Stimulated activated CD8-positive, alpha-beta memory T cell treated with anti-CD3 and anti-CD28 coated beads, Interleukin-7, amount 100 ng/mL, for 4 hours (primary cell): ENCODE measurements at regions not wholly inside any gene's neighbourhood (a gene's known extent, or its start where the extent isn't known, plus 50 kb on each side); places are given as distances from the start of the nearest gene placed in this dataset.

Source experiments
- DNase-seq, 2 donors: peaks; one replicate each; pipeline ENCODE4 v3.0.0-alpha.2; 2020; ENCODE audit warnings: low read depth in 2 of 2

- no peak for DNase-seq
These were observed 157.5 kb downstream of the SCP2D1 start for GRCh38 chr20:18971121-18971520.

- no peak for DNase-seq
These were observed 158.0 kb downstream of the SCP2D1 start for GRCh38 chr20:18971574-18971973.

DNA sequence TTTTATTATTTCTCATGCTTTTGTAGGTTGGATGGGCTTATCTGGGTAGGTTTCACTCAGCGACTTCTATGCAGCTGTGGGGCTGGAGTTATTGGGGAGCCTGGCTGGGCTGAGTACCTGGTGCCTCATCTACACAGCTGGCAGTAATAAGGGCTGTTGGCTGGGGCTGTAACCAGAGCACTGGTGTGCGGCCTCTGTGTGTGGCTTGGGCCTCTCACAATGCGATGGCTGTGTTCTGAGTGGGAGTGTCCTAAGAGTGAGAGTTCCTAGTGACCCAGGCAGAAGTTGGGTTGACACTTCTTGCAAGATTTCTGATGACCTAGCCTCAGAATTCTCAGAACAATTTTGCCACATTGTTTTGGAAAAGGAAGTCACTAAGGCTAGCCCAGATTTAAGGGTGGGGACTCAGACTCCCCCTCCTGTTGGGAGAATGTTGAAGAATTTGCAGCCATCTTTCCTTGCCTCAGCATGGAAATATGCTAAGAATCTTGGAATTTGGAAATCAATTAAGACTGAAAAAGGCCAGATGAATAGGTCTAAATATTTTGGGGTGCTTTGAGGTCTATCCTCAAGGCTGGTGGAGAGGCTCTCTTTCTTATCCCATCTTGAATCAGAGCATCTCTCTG is 158.8 kb downstream of the SCP2D1 start:
- DNase-seq: no peak

DNA sequence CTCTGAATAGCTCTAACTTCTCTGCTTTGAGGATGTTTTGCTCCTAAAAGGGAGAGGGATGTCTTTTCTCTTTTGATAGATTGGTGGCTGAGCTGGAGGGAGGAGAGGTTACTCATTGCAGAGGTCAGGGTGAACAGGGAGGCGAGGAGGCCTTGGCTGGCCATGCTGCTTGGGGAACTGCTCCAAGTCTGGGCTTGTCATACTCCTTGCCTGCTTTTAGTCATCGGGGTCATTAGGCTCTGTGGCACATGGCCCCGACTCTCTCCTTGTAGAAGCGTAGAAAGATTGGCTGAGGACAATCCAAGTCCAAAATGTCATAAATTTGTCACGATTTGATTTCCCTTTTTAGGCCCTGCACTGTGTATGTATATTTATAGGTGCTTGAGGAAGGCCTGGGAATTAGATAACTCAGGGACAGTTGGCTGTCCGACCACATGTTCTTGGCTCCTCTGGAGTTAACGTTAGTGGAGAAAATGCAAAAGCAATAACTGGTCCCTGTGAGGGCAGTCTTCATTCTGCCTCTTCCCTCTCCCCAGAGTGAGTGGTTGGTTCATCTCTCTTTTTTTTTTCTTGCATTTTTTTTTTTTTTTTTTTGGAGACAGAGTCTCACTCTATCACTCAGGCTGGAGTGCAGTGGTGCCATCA is 160.1 kb downstream of the SCP2D1 start:
- no peak for DNase-seq

DNA sequence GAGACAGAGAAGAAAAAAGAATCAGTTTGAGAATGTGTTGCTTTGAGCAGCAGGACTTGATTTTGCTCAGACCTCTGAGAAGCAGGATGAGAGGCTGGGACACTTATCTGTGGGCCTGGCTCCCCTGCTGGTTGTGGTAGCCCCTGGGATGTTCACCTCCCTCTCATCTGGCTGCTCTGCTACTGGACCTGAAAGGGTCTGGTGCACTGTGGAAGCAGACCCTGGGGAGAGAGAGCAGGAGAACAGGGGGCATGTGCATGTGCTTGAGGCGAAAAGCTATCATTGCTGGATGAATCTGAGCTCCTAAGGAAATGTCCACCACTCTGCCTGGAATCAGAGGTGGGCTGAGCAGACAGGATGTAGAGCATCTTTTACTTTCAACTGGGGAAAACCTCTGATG is 161.1 kb downstream of the SCP2D1 start:
- no peak for DNase-seq

DNA sequence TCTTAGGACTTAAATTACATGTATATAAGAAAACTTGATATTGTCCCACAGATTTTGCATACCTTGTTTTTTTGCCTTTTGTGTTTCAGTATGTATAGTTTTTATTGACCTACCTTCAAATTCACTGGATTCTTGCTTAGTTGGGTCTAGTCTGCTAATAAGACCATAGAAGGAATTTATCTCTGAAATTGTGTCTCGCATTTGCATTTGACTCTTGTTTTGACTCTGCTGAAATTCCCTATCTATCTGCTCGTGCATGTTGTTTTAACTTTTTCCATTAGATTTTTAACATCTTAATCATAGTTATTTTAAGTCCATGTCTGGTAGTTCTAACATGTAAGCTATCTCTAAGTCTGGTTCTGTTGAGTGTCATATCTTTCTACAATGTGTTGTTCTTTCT is 163.9 kb downstream of the SCP2D1 start:
- DNase-seq: no peak

DNA sequence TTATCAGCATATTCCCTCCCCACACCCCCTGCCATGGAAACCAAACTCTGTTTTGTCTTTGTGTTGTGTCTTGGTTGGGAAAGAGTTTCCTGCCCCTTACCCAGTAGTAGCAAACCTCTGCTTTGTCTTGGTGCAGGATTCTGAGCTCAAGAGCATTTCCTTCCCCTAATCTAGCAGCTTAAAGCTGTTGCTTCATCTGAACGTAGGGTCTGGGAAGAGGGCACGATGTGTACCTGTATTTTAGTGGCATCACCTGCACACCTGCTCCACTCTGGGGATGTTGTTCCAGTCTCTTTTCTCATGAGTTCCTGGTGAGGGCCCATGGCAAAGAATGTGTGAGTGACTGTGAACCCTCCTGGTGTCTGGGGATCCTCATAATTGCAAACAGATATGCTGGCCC is 164.7 kb downstream of the SCP2D1 start:
- no peak for DNase-seq

- DNase-seq: no peak
These were observed 165.5 kb downstream of the SCP2D1 start for GRCh38 chr20:18979132-18979531.

DNA sequence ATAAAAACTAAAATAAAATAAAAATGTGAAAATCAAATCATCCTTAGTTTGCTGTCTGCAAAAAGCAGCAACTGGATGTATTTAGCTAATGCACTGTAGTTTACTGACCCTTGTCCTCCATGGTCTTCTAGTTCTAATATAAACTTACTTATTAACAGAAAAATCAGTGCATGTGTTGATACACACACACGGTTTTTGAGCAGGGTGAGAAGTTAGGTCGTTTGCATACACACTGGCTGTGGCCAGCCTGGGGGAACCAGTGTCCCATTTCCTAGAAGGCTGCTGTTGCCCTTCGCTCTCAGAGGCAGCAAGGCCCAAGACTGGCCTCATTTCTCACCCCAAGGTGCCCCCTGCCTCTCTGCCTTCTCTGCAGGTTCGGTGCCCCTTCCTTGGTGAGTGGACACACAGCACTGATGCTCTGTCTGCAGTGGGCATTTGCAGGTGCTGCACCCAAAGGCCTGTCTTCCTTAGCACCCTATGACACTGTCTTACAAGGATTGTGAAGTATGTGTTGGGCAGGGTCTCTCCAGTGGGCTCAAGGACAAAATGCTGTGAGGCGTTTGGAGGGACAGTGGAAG is 168.5 kb downstream of the SCP2D1 start:
- DNase-seq: no peak

DNA sequence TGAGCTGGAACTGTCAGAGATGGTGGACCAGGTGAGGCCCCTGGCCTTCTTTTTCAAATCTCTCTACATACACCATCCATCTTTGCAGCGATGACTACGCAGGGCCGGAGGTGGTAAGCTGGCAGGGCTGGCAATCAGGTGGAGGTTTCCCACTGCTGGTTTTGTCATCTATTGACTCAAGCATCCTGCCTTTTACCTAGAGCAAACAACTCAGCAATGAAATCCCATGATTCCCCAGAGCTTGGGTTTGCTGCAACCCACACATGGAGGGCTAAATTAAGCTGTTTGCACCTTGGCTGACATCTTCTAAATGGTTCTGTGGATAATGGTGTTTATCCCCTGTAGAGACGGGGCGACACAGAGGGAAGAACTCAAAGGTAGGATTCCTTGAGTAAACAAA is 170.2 kb downstream of the SCP2D1 start:
- no peak for DNase-seq

DNA sequence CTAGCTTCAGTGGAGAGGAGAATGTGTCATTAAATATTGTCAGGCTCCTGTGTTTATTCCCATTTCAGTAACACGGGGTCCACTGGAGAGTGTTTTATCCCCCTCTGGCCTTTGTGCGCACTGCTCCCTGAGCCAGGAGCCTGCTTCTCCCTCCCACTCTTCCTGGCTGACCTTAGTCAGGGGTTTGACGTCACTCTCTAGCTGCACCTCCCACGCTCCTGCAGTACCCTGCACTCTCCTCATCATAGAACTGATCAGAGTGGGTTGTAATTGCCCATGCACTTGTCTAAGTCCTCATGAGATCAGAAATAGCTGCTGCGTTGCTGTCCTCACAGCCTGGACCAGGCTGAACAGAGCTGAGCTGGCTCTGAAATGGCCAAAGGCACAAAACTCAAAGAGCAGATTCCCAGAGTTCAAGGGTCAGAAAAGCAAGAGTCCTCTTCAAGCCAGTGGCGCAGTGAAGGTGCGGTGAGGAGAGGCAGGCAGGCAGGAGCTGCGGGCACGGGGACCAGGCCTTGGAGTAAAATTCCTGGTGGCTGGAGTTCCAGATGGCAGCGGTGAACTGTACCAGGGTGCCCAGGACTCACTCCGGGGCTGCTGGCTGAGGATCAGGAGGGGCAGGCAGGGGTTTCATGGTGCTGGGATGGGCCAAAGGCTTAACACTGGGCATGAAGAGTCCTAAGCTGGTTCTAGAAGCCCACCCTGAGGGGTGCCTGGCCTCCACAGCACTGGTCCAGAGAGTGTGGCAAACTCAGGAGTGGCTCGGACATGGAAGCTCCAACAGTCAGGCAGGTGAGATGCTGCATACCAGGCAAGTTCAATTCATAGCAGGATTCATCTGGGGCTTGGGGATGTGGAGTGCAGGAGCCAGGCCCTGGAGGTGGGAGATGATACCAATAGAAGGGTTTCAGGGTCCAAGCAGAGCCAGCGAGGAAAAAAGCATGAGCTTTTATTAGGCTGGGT is 170.9 kb downstream of the SCP2D1 start:
- DNase-seq: no peak

- DNase-seq: no peak
These were observed 172.0 kb downstream of the SCP2D1 start for GRCh38 chr20:18985551-18985950.

- DNase-seq: no peak
These were observed 172.7 kb downstream of the SCP2D1 start for GRCh38 chr20:18986146-18986830.

- no peak for DNase-seq
These were observed 173.5 kb downstream of the SCP2D1 start for GRCh38 chr20:18986895-18987580.

GRCh38 chr20:18987781-18988360 is 174.3 kb downstream of the SCP2D1 start:
- DNase-seq: no peak

- DNase-seq: no peak
These were observed 175.1 kb downstream of the SCP2D1 start for GRCh38 chr20:18988701-18989100.

DNA sequence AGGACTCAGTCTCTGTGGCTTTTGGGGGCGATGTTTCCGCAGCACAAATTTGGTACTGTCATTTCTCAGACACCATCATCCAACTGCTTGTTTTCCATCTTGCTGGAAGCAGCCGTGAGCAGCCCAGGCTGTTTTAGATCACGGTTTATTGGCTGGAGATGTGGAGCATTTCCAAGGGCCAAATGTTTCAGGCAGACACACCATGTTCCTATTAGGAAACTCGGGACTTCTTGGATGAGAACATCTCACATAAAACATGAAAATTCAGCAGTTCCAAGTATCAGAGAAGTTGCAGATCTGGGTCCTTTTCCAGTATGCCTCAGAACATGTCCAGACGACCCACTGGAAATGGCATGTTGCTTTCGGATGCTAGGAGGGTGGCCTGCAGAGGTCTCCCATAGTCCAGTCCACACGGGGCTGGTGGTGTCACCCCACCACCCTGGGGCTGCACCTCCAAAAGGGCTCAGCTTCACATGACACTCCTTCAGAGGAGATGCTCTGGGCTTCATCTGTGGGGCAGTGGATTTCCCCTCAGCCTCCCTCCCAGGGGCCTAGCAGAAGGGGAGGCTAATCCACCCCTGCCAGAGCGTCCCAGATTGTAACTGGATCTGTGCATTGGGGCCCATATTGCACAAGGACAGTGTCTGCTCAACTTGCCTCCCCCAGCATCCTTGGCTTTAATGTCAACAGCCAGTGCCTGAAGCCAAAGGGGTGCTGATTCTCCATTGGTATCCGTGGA is 176.3 kb downstream of the SCP2D1 start:
- no peak for DNase-seq

- DNase-seq: no peak
These were observed 177.4 kb downstream of the SCP2D1 start for GRCh38 chr20:18991012-18991411.

GRCh38 chr20:18992418-18992817 is 178.8 kb downstream of the SCP2D1 start:
- DNase-seq: no peak

DNA sequence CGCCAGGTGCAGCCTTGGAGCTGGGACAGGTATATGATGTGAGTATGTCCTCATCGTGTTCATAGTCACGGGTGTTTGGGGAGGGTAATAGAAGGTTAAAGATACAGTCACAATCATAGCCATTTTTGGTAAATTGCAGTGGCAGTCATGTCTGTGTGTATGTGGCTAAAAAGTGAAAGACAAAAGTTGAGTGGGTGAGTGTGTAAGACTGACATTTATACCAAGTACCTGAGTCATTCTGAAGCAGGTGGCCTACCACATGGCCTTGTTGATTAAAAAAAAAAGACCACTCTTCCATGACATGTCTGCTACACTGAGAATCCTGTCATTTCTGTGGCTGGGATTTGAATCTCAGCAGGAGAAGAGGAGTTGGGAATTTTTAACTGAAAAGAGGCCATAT is 181.9 kb downstream of the SCP2D1 start:
- DNase-seq: no peak
